Coronary artery (tissue), 2 donors: ENCODE measurements at regions not wholly inside any gene's neighbourhood (a gene's known extent, or its start where the extent isn't known, plus 50 kb on each side); places are given as distances from the start of the nearest gene placed in this dataset.
"Not testable (repeated sequence)": the region's sequence is repeated elsewhere in the genome, so short reads cannot be mapped to it uniquely, and the experiment has no call there.

Experiments
- DNase-seq: peaks from one replicate; pipeline ENCODE4 v3.0.0-alpha.2; 2017; ENCODE audit warnings: low spot score
- H3K27ac ChIP-seq, 2 donors: fragments of 200-600 bp; sonication (generic); one replicate each; pipeline ENCODE4 v1.5.1; 2016 to 2019
- H3K4me3 ChIP-seq: fragments of 200-600 bp; sonication (generic); 2 replicates; pipeline ENCODE4 v1.5.1; 2016; ENCODE audit warnings: mild to moderate bottlenecking, moderate library complexity
- TF ChIP-seq, protein P1 (sequence below): fragments of 200-600 bp; sonication (generic); IDR thresholded peaks from one replicate; pipeline ENCODE4 v1.5.1; 2019; ENCODE audit warnings: antibody characterized with exemption

DNA sequence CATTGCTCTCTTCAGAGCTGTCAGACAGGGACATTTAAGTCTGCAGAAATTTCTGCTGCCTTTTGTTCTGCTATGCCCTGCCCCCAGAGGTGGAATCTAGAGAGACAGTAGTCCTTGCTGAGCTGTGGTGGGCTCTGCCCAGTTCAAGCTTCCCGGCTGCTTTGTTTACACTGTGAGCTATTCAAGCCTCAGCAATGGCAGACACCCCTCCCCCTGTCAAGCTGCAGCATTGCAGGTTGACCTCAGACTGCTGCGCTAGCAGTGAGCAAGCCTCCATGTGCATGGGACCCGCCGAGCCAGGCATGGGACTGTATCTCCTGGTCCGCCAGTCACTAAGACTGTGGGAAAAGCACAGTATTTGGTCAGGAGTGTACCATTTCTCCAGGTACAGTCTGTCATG, 53.6 kb upstream of the MAPK10 start:
- not testable (repeated sequence) for H3K4me3 ChIP-seq, H3K27ac ChIP-seq, DNase-seq

DNA sequence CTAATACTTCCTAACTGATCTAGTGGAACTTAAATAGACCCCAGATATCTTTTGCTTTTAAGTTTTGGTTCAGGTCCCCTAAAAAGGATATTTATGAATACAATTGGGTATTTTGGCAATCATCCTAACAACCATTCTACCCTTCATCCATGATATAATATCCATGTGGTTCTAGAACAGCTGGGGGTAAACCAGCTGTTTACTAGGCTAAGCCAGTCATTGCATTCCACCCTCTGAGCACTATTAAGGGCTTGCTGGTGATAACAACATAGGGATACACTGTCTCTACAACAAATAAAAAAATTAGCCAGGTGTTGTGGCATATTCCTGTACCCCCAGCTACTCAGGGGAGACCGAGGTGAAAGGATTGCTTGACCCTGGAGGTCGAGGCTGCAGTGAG, 54.8 kb upstream of the MAPK10 start:
- DNase-seq, result no peak
- H3K4me3 ChIP-seq, result no peak overlapping the region
- TF ChIP-seq, protein P1, sequence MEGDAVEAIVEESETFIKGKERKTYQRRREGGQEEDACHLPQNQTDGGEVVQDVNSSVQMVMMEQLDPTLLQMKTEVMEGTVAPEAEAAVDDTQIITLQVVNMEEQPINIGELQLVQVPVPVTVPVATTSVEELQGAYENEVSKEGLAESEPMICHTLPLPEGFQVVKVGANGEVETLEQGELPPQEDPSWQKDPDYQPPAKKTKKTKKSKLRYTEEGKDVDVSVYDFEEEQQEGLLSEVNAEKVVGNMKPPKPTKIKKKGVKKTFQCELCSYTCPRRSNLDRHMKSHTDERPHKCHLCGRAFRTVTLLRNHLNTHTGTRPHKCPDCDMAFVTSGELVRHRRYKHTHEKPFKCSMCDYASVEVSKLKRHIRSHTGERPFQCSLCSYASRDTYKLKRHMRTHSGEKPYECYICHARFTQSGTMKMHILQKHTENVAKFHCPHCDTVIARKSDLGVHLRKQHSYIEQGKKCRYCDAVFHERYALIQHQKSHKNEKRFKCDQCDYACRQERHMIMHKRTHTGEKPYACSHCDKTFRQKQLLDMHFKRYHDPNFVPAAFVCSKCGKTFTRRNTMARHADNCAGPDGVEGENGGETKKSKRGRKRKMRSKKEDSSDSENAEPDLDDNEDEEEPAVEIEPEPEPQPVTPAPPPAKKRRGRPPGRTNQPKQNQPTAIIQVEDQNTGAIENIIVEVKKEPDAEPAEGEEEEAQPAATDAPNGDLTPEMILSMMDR, result no peak
- no peak overlapping the region for H3K27ac ChIP-seq

GRCh38 chr4:86416081-86416480, 56.2 kb upstream of the MAPK10 start:
- TF ChIP-seq, protein P1, result no peak

GRCh38 chr4:86421461-86421860, 61.6 kb upstream of the MAPK10 start:
- H3K4me3 ChIP-seq, result no peak overlapping the region
- no peak overlapping the region for H3K27ac ChIP-seq
- TF ChIP-seq, protein P1, result no peak
- no peak for DNase-seq

More at GRCh38 chr4:86416081-86416480, 56.2 kb upstream of the MAPK10 start:
- Histone ChIP-seq H3K27ac (no peak overlapping the region), H3K4me3 (no peak overlapping the region)
- DNase-seq, result no peak

- DNase-seq, result no peak
These were observed 71.8 kb upstream of the MAPK10 start for GRCh38 chr4:86431543-86432116.

DNA sequence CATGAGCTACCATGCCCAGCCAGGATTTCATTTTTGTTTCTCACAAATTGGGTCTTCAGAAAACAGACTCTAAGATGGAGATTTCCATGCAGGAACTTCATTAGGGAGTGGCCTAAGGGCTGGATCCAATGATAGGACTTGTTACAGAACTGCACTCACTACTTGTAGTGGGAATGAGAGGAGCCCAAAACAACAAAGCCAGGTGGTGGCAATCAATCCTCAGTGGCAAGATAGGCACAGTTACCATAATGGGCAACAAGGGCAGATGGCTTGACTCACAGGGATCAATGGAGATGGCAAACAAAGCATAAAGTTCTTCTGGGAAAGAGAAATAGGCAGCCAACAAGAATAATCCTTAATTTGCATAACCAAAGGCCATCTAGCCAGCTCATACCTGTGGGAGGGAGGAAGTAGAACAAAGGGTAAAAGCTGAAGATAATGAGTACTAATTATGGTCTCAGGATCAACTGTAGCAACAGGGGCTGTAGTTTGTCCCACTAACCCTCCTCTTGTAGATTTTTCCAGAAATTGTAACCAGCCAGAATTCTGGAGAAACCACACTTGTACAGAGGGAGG, 72.8 kb upstream of the MAPK10 start:
- TF ChIP-seq, protein P1, result no peak

More at GRCh38 chr4:86431543-86432116, 71.8 kb upstream of the MAPK10 start:
- Histone ChIP-seq H3K27ac (no peak overlapping the region), H3K4me3 (no peak overlapping the region)
- TF ChIP-seq, protein P1, result no peak

DNA sequence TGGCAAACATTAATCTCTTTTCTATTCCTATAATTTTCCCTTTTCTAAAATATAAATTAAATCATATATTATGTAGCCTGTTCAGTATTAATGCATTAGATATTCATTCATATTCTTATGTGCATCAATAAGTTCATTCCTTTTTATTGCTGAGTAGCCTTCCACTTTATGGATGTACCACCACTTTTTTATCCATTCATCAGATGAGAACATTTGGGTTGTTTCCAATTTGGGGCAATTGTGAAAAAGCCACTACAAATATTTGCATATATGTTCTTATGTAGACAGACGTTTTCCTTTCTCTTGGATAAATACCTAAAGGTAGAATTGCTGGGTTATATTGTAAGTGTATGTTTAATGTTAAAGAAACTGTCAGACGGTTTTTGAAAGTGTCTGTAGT, 79.4 kb upstream of the MAPK10 start:
- TF ChIP-seq, protein P1, result no peak
- Histone ChIP-seq H3K27ac (no peak overlapping the region), H3K4me3 (no peak overlapping the region)
- DNase-seq, result no peak

More for the DNA sequence above, 72.8 kb upstream of the MAPK10 start:
- Histone ChIP-seq H3K4me3 (no peak overlapping the region), H3K27ac (no peak overlapping the region)
- DNase-seq, result no peak
